ENCODE measurements at regions not wholly inside any gene's neighbourhood (a gene's known extent, or its start where the extent isn't known, plus 50 kb on each side); places are given as distances from the start of the nearest gene placed in this dataset.

- no peak overlapping the region for H3K4me3 ChIP-seq (ENCODE audit: low read depth, low read length)
- TF ChIP-seq, protein P1, sequence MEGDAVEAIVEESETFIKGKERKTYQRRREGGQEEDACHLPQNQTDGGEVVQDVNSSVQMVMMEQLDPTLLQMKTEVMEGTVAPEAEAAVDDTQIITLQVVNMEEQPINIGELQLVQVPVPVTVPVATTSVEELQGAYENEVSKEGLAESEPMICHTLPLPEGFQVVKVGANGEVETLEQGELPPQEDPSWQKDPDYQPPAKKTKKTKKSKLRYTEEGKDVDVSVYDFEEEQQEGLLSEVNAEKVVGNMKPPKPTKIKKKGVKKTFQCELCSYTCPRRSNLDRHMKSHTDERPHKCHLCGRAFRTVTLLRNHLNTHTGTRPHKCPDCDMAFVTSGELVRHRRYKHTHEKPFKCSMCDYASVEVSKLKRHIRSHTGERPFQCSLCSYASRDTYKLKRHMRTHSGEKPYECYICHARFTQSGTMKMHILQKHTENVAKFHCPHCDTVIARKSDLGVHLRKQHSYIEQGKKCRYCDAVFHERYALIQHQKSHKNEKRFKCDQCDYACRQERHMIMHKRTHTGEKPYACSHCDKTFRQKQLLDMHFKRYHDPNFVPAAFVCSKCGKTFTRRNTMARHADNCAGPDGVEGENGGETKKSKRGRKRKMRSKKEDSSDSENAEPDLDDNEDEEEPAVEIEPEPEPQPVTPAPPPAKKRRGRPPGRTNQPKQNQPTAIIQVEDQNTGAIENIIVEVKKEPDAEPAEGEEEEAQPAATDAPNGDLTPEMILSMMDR (IDR thresholded peaks at IDR 0.05; ENCODE audit: low read depth, low read length, missing control alignments) = no peak
- no peak for DNase-seq
- no peaks in the 10 kb centered on the region for H3K27me3 ChIP-seq (replicated peaks)
- no peaks in the 10 kb centered on the region for H3K36me3 ChIP-seq (replicated peaks)
- H3K27ac ChIP-seq = no peak overlapping the region
- in situ Hi-C loops (cut with HindIII; ENCODE audit: low pct_ligation_motif_present, low sequenced_read_pairs) = no loop called here
Measured at GRCh38 chr2:129428086-129428660, 551.3 kb upstream of the RAB6C start.

- TF ChIP-seq, protein P1 (IDR thresholded peaks at IDR 0.05; ENCODE audit: low read depth, low read length, missing control alignments) = no peak
- in situ Hi-C loops (cut with HindIII; ENCODE audit: low pct_ligation_motif_present, low sequenced_read_pairs) = no loop called here
- H3K27ac ChIP-seq = no peak overlapping the region
- H3K27me3 ChIP-seq (replicated peaks) = no peaks in the 10 kb centered on the region
- no peaks in the 10 kb centered on the region for H3K36me3 ChIP-seq (replicated peaks)
- no peak for DNase-seq
- no peak overlapping the region for H3K4me3 ChIP-seq (ENCODE audit: low read depth, low read length)
Measured at GRCh38 chr2:129430911-129431310, 548.6 kb upstream of the RAB6C start.

- Histone ChIP-seq H3K27me3 (replicated peaks) (no peaks in the 10 kb centered on the region), H3K36me3 (replicated peaks) (no peaks in the 10 kb centered on the region), H3K27ac (no peak overlapping the region), H3K4me3 (ENCODE audit: low read depth, low read length) (no peak overlapping the region)
- in situ Hi-C loops (cut with HindIII; ENCODE audit: low pct_ligation_motif_present, low sequenced_read_pairs) = no loop called here
- no peak for DNase-seq
- TF ChIP-seq, protein P1 (IDR thresholded peaks at IDR 0.05; ENCODE audit: low read depth, low read length, missing control alignments) = no peak
Measured at GRCh38 chr2:129431881-129432280, 547.6 kb upstream of the RAB6C start.

DNA sequence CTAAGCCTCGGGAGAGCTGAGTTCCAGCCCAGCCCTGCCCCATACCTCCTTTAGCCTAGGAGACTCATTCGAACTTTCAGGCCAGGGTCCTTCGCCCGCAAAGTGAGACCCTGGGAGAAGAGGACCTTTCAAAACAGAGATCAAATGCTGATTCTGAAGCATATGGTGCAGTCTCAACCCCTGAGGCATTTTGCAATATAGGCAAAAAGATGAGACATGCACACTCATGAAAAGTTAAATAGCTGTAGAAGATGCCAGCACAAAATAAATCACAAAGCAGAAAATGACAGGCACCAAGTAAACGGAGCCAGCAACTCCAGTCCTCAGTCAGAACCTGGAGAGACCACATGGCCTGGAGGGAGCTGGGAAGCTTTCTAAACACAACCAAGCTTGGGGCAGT is 542.7 kb upstream of the RAB6C start:
- Histone ChIP-seq H3K36me3 (replicated peaks) (no peaks in the 10 kb centered on the region), H3K4me3 (ENCODE audit: low read depth, low read length) (no peak overlapping the region), H3K27ac (no peak overlapping the region), H3K27me3 (replicated peaks) (no peaks in the 10 kb centered on the region)
- in situ Hi-C loops (cut with HindIII; ENCODE audit: low pct_ligation_motif_present, low sequenced_read_pairs) = no loop called here
- TF ChIP-seq, protein P1 (IDR thresholded peaks at IDR 0.05; ENCODE audit: low read depth, low read length, missing control alignments) = no peak
- no peak for DNase-seq

DNA sequence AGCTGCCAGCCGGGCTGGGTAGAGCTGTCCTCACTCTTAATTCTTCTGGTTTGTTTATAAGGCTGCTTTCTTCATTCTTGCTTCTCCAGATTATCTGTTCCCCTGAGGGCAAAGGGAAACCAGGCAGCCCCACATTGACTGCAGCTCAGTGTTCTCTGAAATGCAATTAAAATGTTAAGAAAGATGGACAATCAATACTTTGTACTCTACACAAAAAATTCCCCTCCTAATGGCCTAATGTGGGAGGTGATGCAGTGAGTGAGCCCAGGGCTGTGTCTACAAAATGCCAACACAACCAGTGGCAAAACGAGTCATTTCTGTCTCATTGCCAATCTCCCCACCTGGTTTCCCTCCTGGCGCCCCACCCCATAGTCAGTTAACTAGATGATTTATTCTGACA is 541.7 kb upstream of the RAB6C start:
- Histone ChIP-seq H3K27ac (no peak overlapping the region), H3K36me3 (replicated peaks) (no peaks in the 10 kb centered on the region), H3K4me3 (ENCODE audit: low read depth, low read length) (no peak overlapping the region), H3K27me3 (replicated peaks) (no peaks in the 10 kb centered on the region)
- TF ChIP-seq, protein P1 (IDR thresholded peaks at IDR 0.05; ENCODE audit: low read depth, low read length, missing control alignments) = no peak
- no peak for DNase-seq
- in situ Hi-C loops (cut with HindIII; ENCODE audit: low pct_ligation_motif_present, low sequenced_read_pairs) = no loop called here

DNA sequence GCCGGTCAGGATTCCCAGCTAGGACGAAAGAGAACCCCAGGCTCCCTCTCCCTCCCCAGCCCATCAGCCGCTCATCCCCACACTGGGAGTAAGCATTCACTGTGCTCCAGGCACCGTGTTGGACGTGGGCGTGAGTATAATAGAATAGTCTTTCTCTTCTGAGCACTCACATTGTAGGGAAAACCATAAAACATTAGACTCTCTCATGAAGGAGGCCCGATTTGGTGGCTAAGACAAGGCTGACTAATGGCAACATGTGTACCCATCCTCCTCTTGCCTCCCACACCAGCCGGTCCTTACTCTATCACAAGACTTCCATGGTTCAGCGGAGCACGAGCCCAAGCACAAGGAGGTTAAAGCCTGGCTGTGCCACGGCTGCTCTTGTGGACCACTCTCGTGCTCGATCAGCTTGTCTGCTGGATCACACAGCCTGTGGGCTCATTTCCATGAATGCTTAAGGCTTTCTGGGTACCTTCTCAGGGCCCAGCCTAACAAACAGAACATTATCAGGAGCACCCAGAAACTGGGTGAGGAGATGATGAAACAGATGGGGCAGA is 540.9 kb upstream of the RAB6C start:
- Histone ChIP-seq H3K36me3 (replicated peaks) (no peaks in the 10 kb centered on the region), H3K27ac (no peak overlapping the region), H3K4me3 (ENCODE audit: low read depth, low read length) (no peak overlapping the region), H3K27me3 (replicated peaks) (no peaks in the 10 kb centered on the region)
- TF ChIP-seq, protein P1 (IDR thresholded peaks at IDR 0.05; ENCODE audit: low read depth, low read length, missing control alignments) = no peak
- DNase-seq = no peak
- in situ Hi-C loops (cut with HindIII; ENCODE audit: low pct_ligation_motif_present, low sequenced_read_pairs) = no loop called here

All from brain microvascular endothelial cell (primary cell).